Jurkat, Clone E6-1 (cell line): ENCODE measurements at regions not wholly inside any gene's neighbourhood (a gene's known extent, or its start where the extent isn't known, plus 50 kb on each side); places are given as distances from the start of the nearest gene placed in this dataset.

Experiments used
- DNase-seq: peaks from one replicate; pipeline ENCODE4 v3.0.0-alpha.2; 2011; ENCODE audit warnings: low read depth, low spot score
- H3K4me3 ChIP-seq: 2 replicates; pipeline ENCODE4 v1.5.1; 2011; ENCODE audit warnings: mild to moderate bottlenecking, low read length, control low read depth, moderate library complexity

DNA sequence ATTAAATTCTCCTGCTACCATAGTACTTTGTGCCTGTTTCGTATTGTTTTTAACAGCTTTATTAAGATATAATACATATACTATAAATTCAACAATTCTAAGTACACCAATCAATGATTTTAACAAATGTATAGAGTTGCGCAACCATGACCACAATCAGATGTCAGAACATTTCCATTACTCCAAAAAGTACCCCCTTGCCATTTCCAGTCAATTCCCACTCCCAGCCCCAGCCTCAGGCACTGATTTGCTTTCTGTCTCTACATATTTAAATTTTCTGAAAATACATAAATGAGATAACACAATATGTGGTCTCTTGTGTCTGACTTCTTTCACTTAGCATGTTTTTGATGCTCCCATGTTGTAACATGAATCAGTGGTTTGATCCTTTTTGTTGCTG is 193.9 kb downstream of the FIGN start:
- DNase-seq: no peak
- no peak overlapping the region for H3K4me3 ChIP-seq

DNA sequence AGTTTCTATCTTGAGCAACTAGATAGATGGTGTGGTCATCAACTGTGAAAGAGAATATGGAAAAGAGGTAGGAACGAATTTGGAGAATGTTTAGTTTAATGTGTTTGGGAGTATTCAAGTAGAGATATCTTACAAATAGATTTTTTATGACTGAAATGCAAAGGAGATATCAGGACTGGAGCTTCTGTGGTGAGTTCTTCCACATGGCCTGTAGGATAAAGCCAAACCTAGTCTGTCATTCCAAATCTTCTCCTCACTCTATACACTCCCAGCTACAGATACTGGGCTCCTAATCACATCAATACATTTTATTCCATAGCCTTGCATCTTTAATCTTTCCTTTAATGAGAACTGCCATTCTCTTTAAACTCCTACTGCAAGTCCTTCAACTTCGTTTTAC is 194.3 kb downstream of the FIGN start:
- no peak overlapping the region for H3K4me3 ChIP-seq
- DNase-seq: no peak

DNA sequence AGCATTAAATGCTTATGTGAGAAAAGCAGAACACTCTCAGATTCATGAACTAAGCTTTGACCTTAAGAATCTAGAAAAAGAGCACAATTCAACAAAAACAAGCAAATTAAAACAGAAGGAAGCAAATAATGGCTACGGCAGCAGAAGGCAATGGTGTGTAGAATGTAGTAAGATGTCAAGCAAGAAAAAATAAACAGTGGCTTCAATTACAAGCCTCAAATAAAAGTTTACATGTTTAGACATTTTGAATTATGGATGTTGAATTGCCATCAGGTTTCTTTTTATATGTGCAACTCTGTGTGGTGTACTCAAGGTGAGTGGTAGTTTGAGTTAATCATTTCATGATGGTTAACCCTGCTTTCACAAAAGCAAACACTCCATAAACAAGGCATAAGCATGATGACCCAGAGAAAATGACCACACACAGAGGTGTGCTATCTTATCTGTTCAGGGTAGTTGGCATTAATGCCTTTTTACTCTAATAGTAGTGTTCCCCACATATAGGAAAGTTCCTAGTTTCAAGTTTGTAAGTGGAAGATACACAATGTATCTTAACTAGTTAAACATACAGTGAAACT is 207.1 kb downstream of the FIGN start:
- no peak for DNase-seq
- no peak overlapping the region for H3K4me3 ChIP-seq

DNA sequence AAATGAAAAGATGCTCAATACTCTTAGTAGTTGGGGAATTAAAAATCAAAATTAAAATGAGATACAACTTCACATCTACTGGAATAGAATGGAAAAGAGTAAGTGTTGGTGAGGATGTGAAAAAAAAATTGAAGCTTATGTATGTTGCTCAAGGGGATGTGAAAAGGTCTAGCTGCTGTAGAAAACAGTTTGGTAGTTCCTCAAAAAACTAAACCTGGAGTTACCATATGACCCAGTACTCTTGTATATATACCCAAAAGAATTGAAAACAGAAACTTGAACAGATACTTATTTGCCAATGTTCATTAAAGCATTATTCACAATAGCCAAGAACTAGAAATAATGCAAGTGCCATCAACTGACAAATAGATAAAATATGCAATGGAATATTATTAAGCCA is 208.4 kb downstream of the FIGN start:
- no peak overlapping the region for H3K4me3 ChIP-seq
- DNase-seq: no peak

DNA sequence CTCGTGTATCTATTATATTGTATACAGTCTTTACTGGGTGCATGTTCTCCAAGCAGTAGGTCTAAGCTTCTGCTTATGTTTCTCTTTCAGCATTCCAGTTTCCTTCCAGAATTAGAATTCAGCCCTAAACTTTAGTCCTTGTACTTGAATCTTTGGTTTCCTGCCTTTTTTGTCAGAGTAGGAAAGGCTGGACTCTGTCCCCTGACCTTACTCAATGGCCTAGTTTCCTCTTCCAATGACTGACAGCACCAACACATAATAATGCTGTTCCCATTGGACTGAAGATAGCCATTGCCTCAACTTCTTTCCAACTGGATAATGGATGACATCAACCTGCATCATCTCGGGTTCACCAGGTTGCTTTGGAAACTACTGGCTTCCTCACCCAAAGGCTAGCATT is 217.0 kb downstream of the FIGN start:
- DNase-seq: no peak
- H3K4me3 ChIP-seq: no peak overlapping the region

DNA sequence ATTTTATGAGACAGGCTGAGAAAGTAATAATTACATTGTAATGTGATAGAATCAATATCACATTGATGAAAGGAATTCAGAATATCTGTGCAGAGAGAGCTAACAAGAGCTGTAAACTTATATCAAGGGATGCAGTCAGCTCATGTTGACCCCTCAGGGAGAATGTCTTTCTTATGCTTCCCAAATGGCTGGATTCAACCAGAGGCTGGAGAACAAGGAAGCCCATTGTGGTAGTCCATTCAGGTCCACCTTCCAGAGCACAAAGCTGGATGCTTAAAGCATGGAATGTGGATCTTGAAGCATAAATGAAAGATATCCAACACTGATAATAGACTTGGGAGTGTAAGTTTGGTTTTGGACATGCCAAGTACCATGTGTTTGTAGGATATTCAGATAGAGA is 220.0 kb downstream of the FIGN start:
- H3K4me3 ChIP-seq: no peak overlapping the region
- no peak for DNase-seq

DNA sequence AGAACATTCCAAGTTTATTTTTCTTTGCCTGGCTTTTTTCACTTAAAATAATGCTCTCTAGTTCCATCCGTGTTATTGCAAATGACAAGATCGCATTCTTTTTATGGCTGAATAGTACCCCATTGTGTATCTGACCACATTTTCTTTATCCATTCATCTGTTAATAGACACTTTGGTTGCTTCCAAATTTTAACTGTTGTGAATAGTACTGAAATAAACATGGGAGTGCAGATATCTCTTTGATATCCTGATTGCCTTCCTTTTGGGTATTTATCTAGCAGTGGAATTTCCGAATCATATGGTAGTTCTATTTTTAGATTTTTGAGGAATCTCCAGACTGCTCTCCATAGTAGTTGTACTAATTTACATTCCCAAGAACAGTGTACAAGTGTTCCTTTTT is 230.5 kb downstream of the FIGN start:
- no peak for DNase-seq

DNA sequence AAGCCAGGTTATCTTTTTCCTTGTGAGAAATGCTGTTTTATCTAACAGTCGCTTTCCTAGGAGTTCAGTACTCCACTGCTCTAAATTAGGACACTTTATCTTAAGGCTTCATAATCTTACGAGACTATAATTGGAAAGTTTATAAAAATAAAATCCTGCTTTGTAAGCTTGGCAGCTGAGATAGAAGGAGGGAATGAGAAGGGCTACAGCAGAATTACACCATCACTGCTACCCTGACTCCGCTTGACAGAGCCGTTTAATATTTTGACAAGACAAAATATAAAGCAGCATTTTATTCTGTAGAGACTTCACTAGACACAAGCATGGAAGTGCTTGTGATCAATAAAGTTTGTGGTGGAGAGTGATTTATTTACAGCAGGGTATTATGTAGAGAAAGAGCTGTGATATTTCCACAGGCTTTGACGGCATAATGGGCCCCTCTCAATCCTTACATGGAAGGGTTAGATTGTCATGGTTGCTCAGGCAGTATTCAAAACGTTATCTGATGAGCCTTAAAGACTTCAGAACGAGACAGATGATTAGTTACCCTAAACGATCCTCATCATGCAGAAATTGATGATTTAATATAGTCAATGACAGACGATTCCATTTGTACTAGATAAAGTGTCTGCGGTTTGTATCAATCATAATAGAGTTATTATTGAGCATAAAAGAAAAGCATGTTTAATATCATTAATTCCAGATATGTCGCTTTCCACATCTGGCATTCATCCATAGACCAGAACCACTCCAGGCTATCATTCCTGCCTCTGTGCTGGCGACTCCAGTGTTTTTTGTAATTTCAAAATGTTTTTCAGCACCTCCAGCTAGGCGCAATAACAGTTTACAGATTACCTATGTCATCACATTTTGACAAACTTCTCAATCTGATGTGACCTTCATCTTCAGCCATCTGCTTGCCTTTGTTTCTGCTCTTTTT is 242.2 kb downstream of the FIGN start:
- no peak overlapping the region for H3K4me3 ChIP-seq
- no peak for DNase-seq

More for the DNA sequence above, 230.5 kb downstream of the FIGN start:
- no peak overlapping the region for H3K4me3 ChIP-seq

DNA sequence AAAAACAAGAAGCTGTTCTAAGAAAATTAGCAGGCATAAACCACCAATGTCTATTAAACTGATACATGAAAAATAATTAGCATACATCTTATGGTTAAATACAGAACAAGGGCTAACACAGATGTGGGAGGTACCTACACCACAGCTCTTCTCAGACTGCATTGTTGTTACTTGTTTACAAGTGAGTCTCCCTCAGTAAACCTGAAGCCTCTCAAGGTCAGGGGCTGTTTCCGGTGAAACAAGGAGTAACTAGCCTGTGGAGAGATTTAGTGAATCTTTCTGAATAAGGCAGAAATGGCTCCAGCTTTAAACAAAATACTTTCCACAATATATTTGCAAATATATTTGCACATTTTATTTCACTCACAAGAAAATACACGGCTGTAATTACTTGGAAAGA is 244.0 kb downstream of the FIGN start:
- H3K4me3 ChIP-seq: no peak overlapping the region
- no peak for DNase-seq

DNA sequence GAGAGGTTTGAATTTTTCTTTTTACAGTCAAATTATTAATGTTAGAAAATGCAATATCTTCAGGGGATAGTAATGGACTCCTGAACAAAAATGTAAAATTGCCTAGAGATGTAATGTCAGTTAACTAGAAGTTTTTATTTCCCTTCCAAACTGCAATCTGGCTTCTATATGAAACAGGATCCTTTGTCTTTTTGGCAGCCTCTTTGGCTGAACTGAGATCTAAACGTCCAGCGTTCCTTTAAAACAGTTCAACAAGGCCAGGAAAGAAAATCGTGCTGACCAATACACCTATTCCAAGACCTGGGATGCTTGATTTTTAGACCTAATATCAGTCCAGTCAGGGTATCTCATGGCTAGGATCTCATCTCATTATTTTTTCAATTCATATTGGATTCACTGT is 245.5 kb downstream of the FIGN start:
- H3K4me3 ChIP-seq: no peak overlapping the region
- DNase-seq: no peak

DNA sequence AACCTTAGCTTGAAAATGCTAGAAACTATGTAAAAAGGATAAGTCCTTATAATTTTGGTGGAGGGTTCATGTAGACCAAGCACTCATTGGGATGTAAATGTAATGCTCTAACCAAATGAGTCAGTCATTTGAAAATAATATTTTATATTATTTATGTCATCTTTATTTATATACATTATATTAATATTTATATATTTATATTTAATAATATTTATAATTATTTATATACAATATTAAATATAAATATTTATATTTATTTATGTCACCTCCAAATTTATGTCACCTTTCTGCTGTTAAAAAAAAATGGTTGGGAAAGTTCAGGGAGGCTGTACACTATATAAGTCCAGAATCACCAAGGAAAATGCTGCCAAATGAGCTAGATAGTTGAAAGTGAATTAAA is 254.3 kb downstream of the FIGN start:
- H3K4me3 ChIP-seq: no peak overlapping the region
- DNase-seq: no peak

DNA sequence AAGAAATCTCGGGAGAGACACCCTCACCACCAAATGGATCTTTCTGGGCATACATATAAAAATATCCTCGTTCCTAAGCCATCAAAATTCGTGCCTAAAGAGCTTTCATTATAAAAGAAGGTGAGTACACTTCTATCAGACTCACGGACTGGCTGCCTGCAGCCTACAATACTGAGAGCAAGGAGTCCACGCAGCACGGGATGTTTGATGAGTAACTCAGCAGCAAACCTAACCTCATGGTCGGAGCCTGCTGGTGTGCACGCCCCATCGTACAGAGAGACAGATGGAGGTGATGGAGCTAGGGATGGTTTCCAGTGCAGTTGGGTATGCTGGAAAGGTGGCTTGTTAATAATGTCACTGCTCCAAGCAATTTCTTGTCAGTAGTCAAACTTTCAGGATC is 256.2 kb downstream of the FIGN start:
- H3K4me3 ChIP-seq: no peak overlapping the region
- no peak for DNase-seq

DNA sequence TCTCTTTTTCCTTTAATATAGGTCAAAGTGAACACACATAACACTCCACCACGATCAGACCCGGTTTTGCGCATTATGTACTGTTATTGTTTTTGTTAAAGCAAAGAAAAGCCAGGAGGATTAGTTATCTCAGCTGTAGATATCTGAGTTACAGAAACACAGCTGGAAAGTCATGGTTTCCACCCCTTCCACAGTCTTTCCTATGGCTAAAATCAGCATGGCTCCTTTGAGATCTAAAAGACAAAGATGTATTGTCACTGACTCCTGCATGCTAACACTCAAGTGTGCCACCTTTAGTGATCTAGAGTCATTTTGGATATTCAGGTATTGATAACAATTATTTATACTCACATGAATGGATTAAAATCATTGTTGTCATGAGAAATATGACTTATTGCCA is 260.0 kb downstream of the FIGN start:
- DNase-seq: no peak
- H3K4me3 ChIP-seq: no peak overlapping the region

DNA sequence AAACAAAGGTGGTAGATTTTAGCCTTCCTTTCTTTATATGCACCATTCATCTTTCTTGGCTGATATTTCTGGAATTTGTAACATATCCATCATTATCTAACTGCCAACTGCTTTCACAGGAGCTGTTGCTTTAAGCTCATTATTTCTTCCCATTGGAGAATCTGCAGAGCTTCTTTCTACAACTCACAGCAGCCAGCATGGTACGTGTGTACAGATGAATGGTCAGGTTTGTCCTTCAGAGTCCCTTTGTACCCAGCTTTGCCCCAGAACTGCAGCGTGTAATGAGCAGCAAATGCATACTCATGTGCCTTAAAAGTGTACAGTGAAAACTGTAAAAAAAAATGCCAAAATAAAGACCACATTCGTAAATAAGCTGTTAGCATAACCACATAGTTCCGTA is 260.9 kb downstream of the FIGN start:
- no peak overlapping the region for H3K4me3 ChIP-seq
- no peak for DNase-seq

DNA sequence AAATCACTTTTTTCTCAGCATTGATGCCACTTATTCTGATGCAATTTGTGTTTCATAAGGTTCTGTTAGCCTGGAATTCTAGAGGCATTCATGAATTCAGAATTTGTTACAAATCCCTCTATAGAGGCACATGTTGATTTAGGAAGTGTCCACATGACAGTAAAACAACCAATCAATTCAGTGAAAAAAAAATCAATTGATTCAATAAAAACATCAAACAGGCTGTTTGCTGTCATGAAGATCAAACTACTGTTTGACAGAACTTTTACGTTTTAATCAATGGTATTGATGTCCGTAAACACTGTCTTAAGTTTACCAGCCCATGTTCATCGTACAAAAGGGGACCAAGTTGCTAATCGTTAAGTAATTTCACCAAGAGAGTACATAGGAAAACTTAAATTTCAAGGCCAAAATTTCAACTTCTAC is 261.5 kb downstream of the FIGN start:
- DNase-seq: no peak

DNA sequence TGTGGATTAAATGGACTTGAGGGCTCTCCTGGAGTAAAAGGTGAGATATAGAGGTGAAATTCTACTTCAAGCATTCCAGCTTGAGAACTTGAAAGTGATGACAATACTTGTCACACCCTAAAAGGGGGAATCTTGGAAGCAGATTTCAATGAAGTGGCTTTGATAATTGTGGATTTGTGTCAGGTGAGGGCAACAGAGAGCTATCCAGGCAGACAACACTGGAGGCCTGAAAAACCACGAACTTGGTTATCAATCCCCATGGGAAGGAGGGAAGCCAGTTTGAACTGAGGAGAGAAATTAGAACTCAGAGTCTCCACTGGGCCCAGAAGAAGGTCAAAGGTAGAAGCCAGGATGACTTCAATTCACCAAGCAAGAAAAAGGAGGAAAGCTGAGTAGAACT is 263.9 kb downstream of the FIGN start:
- no peak for DNase-seq
- no peak overlapping the region for H3K4me3 ChIP-seq

More for the DNA sequence above, 261.5 kb downstream of the FIGN start:
- H3K4me3 ChIP-seq: no peak overlapping the region

DNA sequence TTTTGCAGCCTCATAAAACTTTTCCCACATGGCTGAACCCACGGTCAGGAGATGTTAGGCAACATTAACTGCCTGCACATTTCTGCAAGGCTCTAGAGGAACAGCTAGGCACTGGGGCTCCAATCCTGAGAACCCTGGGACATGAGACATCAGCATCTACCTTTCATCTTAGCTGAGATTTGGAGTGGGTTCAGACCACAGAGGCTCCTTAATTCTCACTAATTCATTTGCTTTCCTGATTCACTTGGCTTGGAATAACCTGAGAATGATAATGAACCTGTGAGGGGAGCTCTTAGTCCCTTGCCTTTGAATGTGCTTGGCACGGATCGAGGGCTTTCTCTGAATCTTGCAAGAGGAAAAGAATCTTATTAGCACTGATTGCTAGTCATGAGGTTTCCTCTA is 266.2 kb downstream of the FIGN start:
- H3K4me3 ChIP-seq: no peak overlapping the region
- DNase-seq: no peak

DNA sequence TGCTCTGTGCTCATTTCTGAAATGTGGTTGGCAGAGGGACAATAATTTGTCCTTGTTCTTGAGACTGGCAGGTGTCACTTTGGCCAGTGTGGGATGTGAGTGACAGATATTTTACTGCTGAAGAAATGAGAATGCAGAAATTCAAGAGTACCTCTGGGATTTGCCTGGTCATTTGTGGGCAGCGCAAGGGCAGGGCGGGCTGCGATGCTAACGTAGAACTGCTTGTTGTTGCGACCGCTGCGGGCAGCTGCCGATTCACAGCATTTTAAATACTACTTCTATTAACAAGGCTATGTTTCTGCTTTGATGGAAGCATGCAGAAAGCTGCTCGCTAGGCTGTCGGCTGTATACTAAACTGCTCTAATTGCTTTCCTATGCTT is 268.6 kb downstream of the FIGN start:
- no peak overlapping the region for H3K4me3 ChIP-seq
- no peak for DNase-seq

DNA sequence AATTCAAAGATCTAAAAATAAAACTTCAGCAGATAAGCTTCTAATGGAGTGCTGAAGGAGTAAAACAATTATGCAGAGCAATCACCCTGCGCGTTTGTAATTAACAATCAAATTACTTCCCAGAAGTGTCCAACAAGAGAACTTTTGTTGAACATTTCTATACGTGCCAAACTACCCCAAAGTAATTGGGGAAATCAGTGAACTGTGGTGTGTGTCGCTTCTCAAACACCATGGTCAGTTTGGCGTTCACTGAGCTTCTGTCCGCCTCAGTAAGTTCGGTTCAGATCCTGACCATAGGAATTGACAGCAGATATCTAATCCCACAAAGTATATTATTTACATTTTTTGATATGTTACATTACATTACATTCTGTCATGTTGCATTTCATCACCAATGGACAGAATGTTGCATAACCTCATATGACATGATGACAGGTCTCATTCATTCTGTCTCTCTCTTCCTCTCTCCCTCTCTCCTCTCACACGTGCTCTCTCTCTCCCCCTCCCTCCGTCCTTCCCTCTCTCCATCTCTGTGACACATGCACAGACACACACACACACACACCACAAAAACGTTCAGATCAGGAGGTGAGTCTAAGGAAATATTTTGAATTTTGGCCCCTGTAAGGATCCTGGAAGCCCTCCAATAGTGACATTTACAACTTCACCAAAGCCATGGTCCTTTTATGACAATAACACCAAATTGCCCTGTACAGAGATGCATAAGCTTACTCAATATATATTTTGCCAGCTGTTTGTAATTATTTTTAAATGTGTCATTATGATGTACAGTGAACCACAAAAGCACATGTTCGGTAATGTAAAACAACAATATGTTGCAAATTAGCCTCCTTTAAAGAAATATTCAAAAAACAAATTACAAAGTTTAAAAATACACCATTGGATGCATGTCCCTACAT is 269.2 kb downstream of the FIGN start:
- no peak overlapping the region for H3K4me3 ChIP-seq
- DNase-seq: no peak

DNA sequence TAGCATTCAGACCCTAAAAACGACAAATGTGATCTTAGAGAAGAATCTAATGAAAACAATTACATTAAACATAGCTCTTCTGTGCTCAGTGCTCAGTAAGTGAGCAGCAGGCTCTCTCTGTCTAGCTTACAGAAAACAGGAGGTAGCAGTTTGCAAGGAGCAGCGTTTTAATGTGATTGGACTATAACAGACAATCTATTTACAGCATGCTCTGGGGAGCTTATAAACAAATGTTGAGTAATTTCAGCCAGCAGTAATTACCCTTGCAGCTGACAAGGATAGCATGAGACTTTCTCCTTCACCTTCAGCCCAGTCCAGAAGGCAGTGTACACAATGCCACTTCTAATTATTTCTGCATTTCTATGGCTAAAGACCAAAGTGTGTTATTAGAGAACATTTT is 270.4 kb downstream of the FIGN start:
- no peak for DNase-seq
- H3K4me3 ChIP-seq: no peak overlapping the region
